GM18520 (cell line): ENCODE measurements at regions not wholly inside any gene's neighbourhood (a gene's known extent, or its start where the extent isn't known, plus 50 kb on each side); places are given as distances from the start of the nearest gene placed in this dataset.

ENCODE experiments used
- ATAC-seq: cut with Tn5 transposase; IDR thresholded peaks from one replicate; pipeline ENCODE4 v1.9.1; 2021; ENCODE audit not compliant: unreplicated experiment

- no peak for ATAC-seq
These were observed 444.5 kb downstream of the PLOD2 start for GRCh38 chr3:145716519-145716918.

DNA sequence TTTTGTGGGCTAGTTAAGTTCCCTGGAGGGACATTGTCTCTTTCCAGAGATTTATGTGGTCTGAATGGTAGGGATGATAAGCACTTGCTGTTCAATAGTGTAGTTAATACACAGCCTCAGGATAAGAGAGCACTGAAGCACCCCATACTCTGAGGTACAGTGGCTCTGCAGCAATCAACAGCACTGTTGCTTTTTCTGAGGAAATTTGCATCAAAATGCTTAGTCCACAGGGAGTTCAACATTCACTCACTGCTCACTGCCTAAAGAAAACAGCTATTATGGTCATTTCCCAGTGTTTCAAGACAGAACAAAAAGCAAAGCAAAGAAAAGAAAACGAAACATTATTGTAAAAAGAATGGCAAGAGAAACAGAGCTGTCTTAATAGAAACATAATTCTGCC is 441.9 kb downstream of the PLOD2 start:
- no peak for ATAC-seq

DNA sequence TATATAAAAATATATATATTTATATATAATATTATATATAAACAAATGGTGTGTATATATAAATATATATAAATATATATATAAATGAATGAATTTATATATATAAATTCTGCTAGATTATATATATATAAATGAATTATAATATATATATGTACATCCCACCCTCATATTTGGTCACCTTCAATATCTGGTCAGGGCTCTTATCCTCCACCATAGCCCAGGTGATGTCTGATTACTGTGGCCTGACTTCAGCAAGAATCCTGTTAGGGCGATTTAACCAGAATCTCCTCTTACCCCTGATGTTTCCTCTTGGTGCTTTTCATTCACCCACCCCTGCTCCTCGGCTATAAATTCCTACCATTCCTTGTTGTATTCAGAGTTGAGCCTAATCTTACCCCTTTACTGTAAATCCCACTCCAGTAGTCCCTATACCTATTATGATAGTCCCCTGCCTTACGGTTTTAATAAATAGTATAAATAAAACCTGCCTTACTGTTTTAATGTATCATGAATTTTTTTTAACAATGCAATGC is 439.6 kb downstream of the PLOD2 start:
- ATAC-seq, result no peak

DNA sequence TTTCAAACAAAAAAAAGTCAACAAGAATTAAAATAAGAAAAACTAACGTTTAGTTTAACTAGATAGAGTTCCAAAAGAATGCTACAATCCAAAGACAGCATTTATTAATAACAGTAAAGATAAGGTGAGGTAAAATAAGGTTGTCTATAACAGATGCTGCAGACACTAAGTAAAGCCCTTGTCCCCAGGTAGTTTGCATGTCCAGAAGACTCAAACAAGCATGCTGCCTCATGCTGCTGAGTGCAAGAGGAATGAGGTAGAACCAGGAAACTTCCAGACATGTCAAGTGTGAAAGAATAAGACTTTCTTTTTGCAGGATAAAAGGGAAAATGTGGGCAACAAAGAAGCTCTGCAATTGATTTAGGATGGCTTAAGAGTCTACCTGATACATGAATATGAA is 439.2 kb downstream of the PLOD2 start:
- ATAC-seq, result no peak

DNA sequence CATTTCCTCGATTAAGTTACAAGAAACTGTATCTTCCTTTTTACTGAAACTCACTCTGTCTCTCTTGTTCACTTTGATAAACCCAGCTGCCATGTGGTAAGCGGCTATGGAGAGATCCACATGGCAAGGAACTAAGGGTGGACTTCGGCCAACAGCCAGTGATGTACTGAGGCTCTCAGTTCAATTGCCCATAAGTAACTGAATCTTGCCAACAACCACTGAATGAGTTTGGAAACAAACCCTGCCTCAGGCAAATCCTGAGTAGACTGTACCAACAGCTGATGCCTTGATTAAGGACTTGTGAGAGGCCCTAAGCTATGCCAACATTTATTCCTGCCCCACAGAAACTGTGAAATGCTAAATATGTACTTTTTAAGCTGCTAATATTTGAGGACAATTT is 433.5 kb downstream of the PLOD2 start:
- ATAC-seq, result no peak

DNA sequence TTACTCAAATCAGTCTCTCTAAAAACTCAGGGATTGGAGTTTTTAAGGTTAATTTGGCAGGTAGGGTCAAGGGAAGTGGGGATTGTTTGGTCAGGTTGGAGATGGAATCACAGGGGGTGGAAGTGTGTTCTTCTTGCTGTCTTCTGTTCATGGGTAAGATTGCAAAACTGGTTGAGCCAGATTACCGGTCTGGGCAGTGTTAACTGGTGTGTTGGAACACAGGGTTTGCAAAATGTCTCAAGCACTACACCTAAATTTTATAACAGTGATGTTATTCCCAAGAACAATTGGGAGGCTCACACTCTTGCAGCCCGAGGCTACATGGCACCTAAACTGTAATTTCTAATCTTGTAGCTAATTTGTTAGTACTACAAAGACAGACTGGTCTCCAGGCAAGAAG is 425.4 kb downstream of the PLOD2 start:
- ATAC-seq, result no peak

DNA sequence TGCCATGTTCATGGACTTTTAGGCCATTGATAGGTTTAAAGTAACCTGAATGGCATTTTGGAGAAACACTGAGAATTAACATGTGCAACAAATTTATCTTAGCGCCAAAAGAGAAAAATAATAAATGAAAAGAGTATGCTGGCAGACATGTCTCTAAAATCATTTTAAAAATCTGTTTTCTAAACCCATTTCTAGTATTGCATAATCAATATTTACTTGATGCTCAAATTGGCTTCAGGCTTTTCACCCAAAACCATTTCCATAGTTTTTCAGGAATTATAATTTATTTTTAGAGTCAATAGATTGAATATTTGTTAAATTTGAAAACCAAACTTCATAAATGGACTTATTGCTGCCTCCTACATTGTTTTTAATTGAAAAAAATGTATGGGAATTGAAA is 423.0 kb downstream of the PLOD2 start:
- no peak for ATAC-seq

DNA sequence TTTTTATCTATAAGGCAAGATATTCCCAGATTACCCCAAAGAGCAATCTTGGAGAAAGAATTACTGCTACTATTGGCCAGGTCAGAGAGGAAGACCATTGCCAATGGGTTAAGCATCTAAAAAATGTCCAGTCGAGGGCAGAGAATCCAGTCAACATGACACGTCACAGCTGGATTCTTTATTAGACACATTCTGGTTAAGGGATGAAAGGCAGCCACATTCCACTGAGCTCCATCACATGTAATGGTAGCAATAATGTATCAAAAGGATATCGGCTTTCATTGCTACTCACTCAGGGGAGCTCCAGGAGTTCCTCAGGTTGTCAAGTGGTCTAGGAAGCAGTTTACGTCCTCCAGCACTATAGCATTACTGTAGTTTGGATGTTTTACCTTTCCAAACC is 421.1 kb downstream of the PLOD2 start:
- no peak for ATAC-seq

DNA sequence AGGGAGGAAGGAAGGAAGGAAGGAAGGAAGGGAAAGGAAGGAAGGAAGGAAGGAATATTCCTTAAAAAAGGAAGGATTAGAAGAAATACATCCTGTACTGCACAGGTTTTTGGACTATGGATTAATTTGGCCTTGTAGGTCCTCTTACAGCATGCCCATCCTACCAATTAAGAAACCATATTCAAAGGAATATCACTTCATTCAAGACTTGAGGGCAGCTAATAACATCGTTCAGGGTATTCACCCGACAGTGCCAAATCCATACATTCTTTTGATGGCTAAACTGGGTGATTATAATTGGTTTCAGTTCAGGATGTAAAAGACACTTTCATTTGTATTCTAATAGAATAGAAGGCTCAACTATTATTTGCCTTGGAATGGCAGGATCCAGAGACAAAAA is 410.3 kb downstream of the PLOD2 start:
- no peak for ATAC-seq

- no peak for ATAC-seq
These were observed 408.4 kb downstream of the PLOD2 start for GRCh38 chr3:145752576-145752975.

DNA sequence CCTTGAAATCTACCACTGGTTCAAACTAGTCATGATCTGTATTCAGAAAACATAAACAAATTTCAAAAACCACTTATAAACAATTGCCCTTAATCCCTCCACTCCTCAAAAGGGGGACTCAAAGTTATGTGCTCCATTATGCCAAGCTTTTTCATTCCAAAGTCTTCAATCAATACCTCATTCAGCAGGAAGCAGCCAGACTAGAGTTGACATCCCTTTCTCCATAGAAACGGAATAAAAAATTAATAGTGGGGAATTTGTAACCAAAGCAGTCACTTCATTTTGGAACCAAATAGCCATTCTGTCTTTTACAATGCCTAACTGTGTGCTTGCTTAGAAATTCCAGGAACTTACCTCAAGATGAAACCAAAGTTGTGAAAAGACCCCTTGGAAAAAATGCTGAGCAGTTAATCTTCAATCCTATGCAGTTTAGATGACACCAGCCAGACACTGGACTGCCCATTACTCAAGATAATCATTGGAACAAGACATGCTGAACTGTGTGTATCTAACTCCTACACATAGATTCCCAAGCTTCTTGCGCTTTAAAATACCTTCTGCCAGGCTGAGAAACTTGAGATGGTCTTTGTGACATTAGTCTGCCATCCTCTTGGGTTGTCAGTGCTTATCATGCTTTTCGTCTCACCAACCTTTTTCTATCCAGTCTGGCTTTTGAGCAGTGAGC is 406.2 kb downstream of the PLOD2 start:
- ATAC-seq, result no peak

- no peak for ATAC-seq
These were observed 400.9 kb downstream of the PLOD2 start for GRCh38 chr3:145760036-145760435.

DNA sequence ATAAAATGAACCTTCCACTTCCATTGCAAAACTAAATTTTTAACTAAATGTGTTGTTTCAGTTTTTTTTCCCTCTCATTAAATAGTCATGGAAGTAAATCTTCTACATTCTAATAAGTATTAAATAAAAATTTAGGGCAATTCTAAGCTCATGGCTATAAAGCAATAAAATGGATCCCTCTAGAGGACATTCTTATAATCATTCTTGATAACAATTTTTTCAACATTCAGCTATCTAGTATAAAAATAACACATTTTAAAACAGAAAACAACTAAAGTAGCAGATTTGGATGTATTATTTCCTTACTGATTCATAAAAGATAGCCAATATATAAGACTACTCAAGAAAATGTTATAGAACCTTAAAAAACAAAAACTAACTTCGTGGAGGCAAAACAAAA is 393.1 kb downstream of the PLOD2 start:
- no peak for ATAC-seq

GRCh38 chr3:145776782-145777408 is 384.1 kb downstream of the PLOD2 start:
- ATAC-seq, result peak; percentile 51

GRCh38 chr3:145780301-145780700 is 380.7 kb downstream of the PLOD2 start:
- ATAC-seq, result no peak

DNA sequence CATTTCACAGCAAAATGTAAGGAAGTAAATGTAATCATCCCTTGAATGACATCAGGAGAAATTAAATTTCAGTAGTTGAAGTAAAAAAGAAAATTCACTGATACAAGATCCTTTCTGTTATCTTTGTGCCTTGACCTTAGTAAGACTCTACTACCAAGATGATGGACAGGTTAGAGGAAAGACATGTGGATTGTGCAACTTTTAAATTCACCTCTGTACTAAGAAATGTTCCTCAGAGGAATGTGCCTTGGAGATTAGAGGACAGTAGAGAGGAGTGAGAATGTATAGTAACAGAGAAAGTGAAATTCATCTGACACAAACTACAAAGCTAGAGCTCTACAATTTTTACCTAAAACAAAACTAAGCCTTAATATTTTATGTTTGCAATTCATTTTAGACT is 375.3 kb downstream of the PLOD2 start:
- ATAC-seq, result no peak

DNA sequence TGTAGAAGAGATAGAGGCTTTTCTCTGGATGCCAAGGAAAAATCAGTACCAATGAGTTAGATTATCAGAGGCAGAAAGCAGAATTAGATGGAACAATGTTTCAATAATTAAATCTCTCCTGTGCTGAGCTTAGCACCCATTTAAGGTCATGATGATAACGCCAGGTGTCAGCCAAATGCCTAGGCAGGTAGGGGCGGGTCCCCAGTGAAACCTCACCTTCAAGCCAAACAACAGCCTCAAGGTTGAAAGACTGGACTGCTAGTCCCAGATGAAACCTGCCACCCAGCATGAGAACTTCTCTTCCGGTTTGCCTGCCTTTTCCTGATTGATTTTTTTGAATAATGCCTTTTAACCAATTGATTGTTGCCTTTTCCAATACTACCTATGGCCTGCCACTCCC is 363.0 kb downstream of the PLOD2 start:
- ATAC-seq, result no peak

DNA sequence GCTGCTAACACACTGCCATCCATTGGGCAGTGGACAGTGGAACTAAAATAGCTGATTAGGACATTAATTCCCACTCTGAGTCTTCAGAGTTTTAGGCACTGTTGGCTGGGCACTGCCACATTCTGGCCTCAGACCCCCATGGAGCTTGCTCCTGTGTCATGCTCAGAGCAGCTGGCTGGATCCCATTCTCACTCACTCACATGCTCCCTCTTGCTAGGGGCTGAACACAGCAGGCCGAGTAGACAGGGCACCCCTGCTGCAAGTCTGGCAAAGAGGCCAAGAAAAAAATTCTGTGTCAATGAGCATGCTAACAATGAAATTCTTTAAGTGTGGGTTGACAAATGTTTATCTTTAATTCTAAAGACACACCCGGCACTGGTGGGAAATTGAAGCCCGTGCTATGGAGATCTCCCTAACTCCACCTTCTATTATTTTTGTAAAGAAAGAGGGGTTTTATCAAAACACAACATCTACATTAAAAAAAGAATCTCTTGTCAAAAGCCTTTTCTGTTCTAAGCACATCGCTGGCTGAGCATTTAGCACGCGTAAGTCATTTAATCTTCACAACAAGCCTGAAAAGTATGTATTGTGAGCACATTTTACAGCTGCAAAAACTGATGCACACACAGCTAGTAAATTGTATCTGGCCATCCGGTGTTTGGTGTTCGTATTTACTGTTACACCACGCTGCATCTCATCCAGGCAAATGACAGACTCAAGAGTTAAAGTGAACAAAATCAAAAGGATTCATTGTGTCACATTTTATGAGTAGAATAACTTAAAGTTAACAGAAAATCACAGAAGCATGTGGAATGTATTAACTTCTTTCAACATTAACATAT is 362.1 kb downstream of the PLOD2 start:
- ATAC-seq, result no peak

- no peak for ATAC-seq
These were observed 359.3 kb downstream of the PLOD2 start for GRCh38 chr3:145801696-145802095.

GRCh38 chr3:145807990-145808389 is 353.0 kb downstream of the PLOD2 start:
- ATAC-seq, result no peak

- ATAC-seq, result no peak
These were observed 348.6 kb downstream of the PLOD2 start for GRCh38 chr3:145812391-145812790.
